ENCODE measurements at regions not wholly inside any gene's neighbourhood (a gene's known extent, or its start where the extent isn't known, plus 50 kb on each side); places are given as distances from the start of the nearest gene placed in this dataset.

GRCh38 chr14:56875104-56875675, 64.9 kb upstream of the OTX2 start:
- Histone ChIP-seq H3K27ac (ENCODE audit: low read length) (no peak overlapping the region), H3K27me3 (ENCODE audit: control insufficient read depth, insufficient read depth, low read length) (no peaks in the 10 kb centered on the region), H3K36me3 (ENCODE audit: control insufficient read depth, insufficient read depth, low read length) (no peaks in the 10 kb centered on the region), H3K4me3 (ENCODE audit: low read depth in 2 of 2, low read length in 2 of 2) (no peak overlapping the region), H3K9me3 (ENCODE audit: control insufficient read depth, insufficient read depth, low read depth, low read length) (no peaks in the 10 kb centered on the region), H3K4me1 (ENCODE audit: control insufficient read depth, insufficient read depth, low read length) (no peaks in the 10 kb centered on the region)
- no TSS peak for BruUV-seq (replicated peaks)
- intact Hi-C loops (cut with micrococcal nuclease; ENCODE audit: unreplicated experiment): no loop called here
- ChIA-PET POLR2A (interaction anchor here (0.5 kb wide), 1 partner anchor 15 kb away, joined by 3 read pairs; no protein-coding TSS in a partner anchor), CTCF (no interaction called here)
- in situ Hi-C loops (cut with HindIII; ENCODE audit: low pct_unique_long_range_greater_than_20kb, low sequenced_read_pairs): no loop called here
- ATAC-seq (no peak), DNase-seq (ENCODE audit: low read depth, low spot score) (no peak)
- no peak for TF ChIP-seq POLR2AphosphoS5 (IDR thresholded peaks at IDR 0.05; ENCODE audit: low read depth, low read length)
- TF ChIP-seq REST (IDR thresholded peaks at IDR 0.05; ENCODE audit: insufficient read depth in 1 of 2, low read depth in 2 of 2, low read length in 1 of 2): no peak
- TF ChIP-seq SIN3A (IDR thresholded peaks at IDR 0.05; ENCODE audit: borderline replicate concordance, insufficient read depth, low read depth, low read length): no peak
- no peak for TF ChIP-seq TCF7L2 (IDR thresholded peaks at IDR 0.05; ENCODE audit: low read depth, low read length)
- TF ChIP-seq CTCF (IDR thresholded peaks at IDR 0.05): no peak

GRCh38 chr14:56874375-56874774, 64.1 kb upstream of the OTX2 start:
- intact Hi-C loops (cut with micrococcal nuclease; ENCODE audit: unreplicated experiment) (no loop called here), in situ Hi-C loops (cut with HindIII; ENCODE audit: low pct_unique_long_range_greater_than_20kb, low sequenced_read_pairs) (no loop called here)
- H3K27me3 ChIP-seq (ENCODE audit: control insufficient read depth, insufficient read depth, low read length): no peaks in the 10 kb centered on the region
- POLR2A ChIA-PET: interaction anchor here (0.5 kb wide), 1 partner anchor 16 kb away, joined by 3 read pairs; no protein-coding TSS in a partner anchor
- BruUV-seq (replicated peaks): no TSS peak
- H3K27ac ChIP-seq (ENCODE audit: low read length): no peak overlapping the region
- ATAC-seq (no peak), DNase-seq (ENCODE audit: low read depth, low spot score) (peak; percentile 5)
- peak; percentile 46 for TF ChIP-seq CTCF (IDR thresholded peaks at IDR 0.05)
- TF ChIP-seq SIN3A (IDR thresholded peaks at IDR 0.05; ENCODE audit: borderline replicate concordance, insufficient read depth, low read depth, low read length): no peak
- H3K4me3 ChIP-seq (ENCODE audit: low read depth in 2 of 2, low read length in 2 of 2): no peak overlapping the region
- no peaks in the 10 kb centered on the region for H3K36me3 ChIP-seq (ENCODE audit: control insufficient read depth, insufficient read depth, low read length)
- CTCF ChIA-PET: no interaction called here
- no peaks in the 10 kb centered on the region for H3K4me1 ChIP-seq (ENCODE audit: control insufficient read depth, insufficient read depth, low read length)
- no peaks in the 10 kb centered on the region for H3K9me3 ChIP-seq (ENCODE audit: control insufficient read depth, insufficient read depth, low read depth, low read length)
